GM18519 (cell line): ENCODE measurements at regions not wholly inside any gene's neighbourhood (a gene's known extent, or its start where the extent isn't known, plus 50 kb on each side); places are given as distances from the start of the nearest gene placed in this dataset.
"Not testable (repeated sequence)": the region's sequence is repeated elsewhere in the genome, so short reads cannot be mapped to it uniquely, and the experiment has no call there.

Experiments
- ATAC-seq: cut with Tn5 transposase; IDR thresholded peaks from one replicate; pipeline ENCODE4 v1.9.1; 2021; ENCODE audit warnings: mild to moderate bottlenecking, moderate library complexity; ENCODE audit not compliant: unreplicated experiment, low FRiP score

GRCh38 chr13:40363653-40364052 lies 302.8 kb downstream of the FOXO1 start:
- ATAC-seq: no peak

- no peak for ATAC-seq
Measured at GRCh38 chr13:40366119-40366518, 300.3 kb downstream of the FOXO1 start.

GRCh38 chr13:40368127-40368891 lies 298.1 kb downstream of the FOXO1 start:
- no peak for ATAC-seq

- no peak for ATAC-seq
Measured at GRCh38 chr13:40370661-40371060, 295.8 kb downstream of the FOXO1 start.

GRCh38 chr13:40371531-40372125 lies 294.8 kb downstream of the FOXO1 start:
- no peak for ATAC-seq

- not testable (repeated sequence) for ATAC-seq
Measured at GRCh38 chr13:40373608-40374007, 292.8 kb downstream of the FOXO1 start.

GRCh38 chr13:40375489-40376171 lies 290.8 kb downstream of the FOXO1 start:
- no peak for ATAC-seq

- no peak for ATAC-seq
Measured at GRCh38 chr13:40376296-40376849, 290.1 kb downstream of the FOXO1 start.

- ATAC-seq: no peak
Measured at GRCh38 chr13:40376867-40377535, 289.4 kb downstream of the FOXO1 start.

- no peak for ATAC-seq
Measured at GRCh38 chr13:40377783-40378182, 288.7 kb downstream of the FOXO1 start.

GRCh38 chr13:40379196-40379595 lies 287.2 kb downstream of the FOXO1 start:
- ATAC-seq: no peak

GRCh38 chr13:40379794-40380578 lies 286.5 kb downstream of the FOXO1 start:
- no peak for ATAC-seq

- ATAC-seq: no peak
Measured at GRCh38 chr13:40381935-40382764, 284.3 kb downstream of the FOXO1 start.

GRCh38 chr13:40383132-40383531 lies 283.3 kb downstream of the FOXO1 start:
- ATAC-seq: no peak

GRCh38 chr13:40383885-40384284 lies 282.6 kb downstream of the FOXO1 start:
- no peak for ATAC-seq

- ATAC-seq: no peak
Measured at GRCh38 chr13:40384976-40385857, 281.2 kb downstream of the FOXO1 start.

GRCh38 chr13:40385858-40386180 lies 280.6 kb downstream of the FOXO1 start:
- no peak for ATAC-seq

- ATAC-seq: no peak
Measured at GRCh38 chr13:40386586-40386985, 279.9 kb downstream of the FOXO1 start.
